HFFc6 (cell line): ENCODE measurements at regions not wholly inside any gene's neighbourhood (a gene's known extent, or its start where the extent isn't known, plus 50 kb on each side); places are given as distances from the start of the nearest gene placed in this dataset.

Experiments
- DNase-seq: peaks from one replicate; pipeline ENCODE4 v3.0.0-alpha.2; 2018
- H3K27ac Mint-ChIP-seq: 2 replicates; pipeline ENCODE4 v1.8.0; 2020; ENCODE audit warnings: mild to moderate bottlenecking, mixed read lengths
- H3K27me3 Mint-ChIP-seq: 2 replicates; pipeline ENCODE4 v1.8.0; 2021; ENCODE audit warnings: mild to moderate bottlenecking, moderate library complexity, mixed read lengths; ENCODE audit not compliant: insufficient read depth
- H3K36me3 Mint-ChIP-seq: 2 replicates; pipeline ENCODE4 v1.8.0; 2021; ENCODE audit warnings: low read depth, mixed read lengths
- H3K4me1 Mint-ChIP-seq: 2 replicates; pipeline ENCODE4 v1.8.0; 2020; ENCODE audit warnings: low read depth, mixed read lengths
- H3K4me3 Mint-ChIP-seq: 2 replicates; pipeline ENCODE4 v1.8.0; 2020; ENCODE audit warnings: mild to moderate bottlenecking, moderate library complexity, mixed read lengths
- H3K9me3 Mint-ChIP-seq: 2 replicates; pipeline ENCODE4 v1.8.0; 2020; ENCODE audit warnings: mild to moderate bottlenecking, mixed read lengths
- TF ChIP-seq, protein P1 (sequence below): fragments of 200-600 bp; sonication (generic); IDR thresholded peaks from 2 replicates; pipeline ENCODE4 v1.5.0; 2021; ENCODE audit warnings: antibody characterized with exemption, mild to moderate bottlenecking

DNA sequence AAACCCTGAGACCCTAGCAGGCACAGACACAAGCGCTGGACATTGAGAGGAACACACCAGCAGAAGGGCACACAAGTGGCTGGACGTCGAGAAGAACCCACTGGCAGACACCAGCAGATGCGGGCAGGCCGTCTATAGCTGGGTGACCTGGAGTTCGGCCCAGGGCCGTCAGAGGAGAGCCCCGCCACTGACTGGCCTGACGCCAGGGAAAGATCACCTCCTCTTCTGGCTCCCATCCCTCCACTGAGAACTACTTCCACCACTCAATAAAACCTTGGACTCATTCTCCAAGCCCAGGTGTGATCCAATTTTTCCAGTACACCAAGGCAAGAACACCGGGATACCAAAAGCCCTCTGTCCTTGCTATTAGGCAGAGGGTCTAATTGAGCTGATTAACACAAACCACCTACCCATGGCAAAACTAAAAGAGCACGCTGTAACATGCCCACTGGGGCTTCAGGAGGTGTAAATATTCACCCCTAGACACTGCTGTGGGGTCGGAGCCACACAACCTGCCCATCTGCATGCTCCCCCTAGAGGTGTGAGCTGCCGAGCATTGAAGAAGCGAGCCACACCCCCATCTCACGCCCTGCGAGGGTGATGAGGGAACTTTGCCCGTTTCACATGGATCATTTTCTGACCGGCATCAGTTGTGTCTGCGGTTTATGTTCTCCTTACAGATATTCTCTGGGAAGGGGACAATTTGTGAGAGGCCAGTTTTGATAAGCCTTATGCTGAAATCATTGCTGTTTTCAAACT is 104.8 kb downstream of the HLX start:
- no peak overlapping the region for H3K4me3 Mint-ChIP-seq
- H3K4me1 Mint-ChIP-seq = peaks cover 4% of the 10 kb centered on the region; the same call in 1 of the 2 replicates
- TF ChIP-seq, protein P1, sequence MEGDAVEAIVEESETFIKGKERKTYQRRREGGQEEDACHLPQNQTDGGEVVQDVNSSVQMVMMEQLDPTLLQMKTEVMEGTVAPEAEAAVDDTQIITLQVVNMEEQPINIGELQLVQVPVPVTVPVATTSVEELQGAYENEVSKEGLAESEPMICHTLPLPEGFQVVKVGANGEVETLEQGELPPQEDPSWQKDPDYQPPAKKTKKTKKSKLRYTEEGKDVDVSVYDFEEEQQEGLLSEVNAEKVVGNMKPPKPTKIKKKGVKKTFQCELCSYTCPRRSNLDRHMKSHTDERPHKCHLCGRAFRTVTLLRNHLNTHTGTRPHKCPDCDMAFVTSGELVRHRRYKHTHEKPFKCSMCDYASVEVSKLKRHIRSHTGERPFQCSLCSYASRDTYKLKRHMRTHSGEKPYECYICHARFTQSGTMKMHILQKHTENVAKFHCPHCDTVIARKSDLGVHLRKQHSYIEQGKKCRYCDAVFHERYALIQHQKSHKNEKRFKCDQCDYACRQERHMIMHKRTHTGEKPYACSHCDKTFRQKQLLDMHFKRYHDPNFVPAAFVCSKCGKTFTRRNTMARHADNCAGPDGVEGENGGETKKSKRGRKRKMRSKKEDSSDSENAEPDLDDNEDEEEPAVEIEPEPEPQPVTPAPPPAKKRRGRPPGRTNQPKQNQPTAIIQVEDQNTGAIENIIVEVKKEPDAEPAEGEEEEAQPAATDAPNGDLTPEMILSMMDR = peak; percentile 28; the same call in 1 of the 2 replicates
- H3K9me3 Mint-ChIP-seq = no peaks in the 10 kb centered on the region
- no peaks in the 10 kb centered on the region for H3K27me3 Mint-ChIP-seq
- H3K36me3 Mint-ChIP-seq = no peaks in the 10 kb centered on the region
- DNase-seq = no peak
- no peak overlapping the region for H3K27ac Mint-ChIP-seq

DNA sequence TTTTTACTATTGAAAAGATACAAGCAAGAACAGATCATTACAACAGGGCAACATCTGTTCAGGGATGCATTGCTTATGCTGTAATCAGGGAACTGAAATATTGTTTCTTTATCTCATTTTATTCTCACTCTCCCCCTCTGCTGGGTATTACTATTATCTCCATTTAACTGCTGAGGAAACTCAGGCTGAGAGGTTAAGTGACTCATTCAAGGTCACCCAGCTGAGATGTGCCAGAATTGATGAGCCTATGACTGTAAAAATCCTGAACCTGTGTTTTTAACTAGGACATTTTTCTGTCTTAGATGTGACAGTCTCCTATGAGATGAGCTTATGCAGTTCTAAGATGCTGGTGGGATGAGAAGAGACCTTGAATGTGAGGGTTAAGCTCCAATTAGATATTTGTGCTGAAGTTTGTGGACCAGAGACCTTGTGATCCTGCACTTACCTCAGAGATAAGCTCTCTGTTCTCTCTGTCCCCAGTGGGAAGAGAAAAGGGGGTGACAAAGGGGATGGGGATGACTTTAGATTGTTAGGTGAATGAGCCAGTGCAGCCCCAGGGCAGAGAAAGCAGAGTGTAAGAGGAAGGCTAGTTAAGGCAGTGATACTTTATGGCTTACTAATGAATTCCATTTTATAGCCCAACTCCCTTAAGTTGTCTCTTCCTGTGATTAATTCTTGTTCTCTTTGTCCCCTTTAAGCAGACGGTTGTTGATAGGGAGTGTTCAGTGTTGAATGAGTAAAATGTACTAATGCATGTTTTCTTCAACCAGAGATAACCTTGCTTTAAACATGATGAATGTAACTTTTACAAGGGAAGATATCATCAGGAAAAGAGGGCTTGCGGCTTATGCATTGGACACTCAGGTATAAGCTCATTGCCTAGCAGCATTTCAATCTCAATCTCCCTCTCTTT is 111.4 kb downstream of the HLX start:
- Mint-ChIP-seq H3K9me3 (no peaks in the 10 kb centered on the region), H3K4me1 (peaks cover 43% of the 10 kb centered on the region), H3K27ac (peak overlapping the region; percentile 76), H3K27me3 (no peaks in the 10 kb centered on the region; the same call in none of the 2 replicates), H3K36me3 (no peaks in the 10 kb centered on the region), H3K4me3 (peak overlapping the region; percentile 77)
- DNase-seq = peak; percentile 84
- TF ChIP-seq, protein P1 = peak; percentile 68

DNA sequence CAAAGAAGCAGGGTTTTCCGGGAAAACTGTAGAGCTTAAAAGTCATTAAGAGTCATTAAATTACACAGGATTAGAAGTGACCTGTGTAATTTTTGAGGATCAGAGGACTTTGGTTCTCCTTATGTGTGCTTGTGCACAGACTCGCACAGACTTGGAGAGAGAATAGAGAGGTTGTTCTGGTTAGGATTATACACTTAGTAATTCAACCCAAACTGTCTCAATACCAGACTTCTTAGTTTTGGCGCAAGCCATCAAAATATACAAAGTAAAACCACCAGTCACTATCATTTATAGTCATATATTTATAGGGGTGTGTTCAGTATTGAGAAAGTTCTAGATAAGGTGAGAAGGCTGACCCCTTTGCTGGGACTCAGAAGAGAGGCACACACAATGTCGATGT is 112.3 kb downstream of the HLX start:
- no peak for DNase-seq
- H3K4me1 Mint-ChIP-seq = peaks cover 43% of the 10 kb centered on the region
- H3K27ac Mint-ChIP-seq = peak overlapping the region; percentile 76
- TF ChIP-seq, protein P1 = no peak
- H3K27me3 Mint-ChIP-seq = no peaks in the 10 kb centered on the region; the same call in none of the 2 replicates
- peak overlapping the region; percentile 77 for H3K4me3 Mint-ChIP-seq
- no peaks in the 10 kb centered on the region for H3K9me3 Mint-ChIP-seq
- H3K36me3 Mint-ChIP-seq = no peaks in the 10 kb centered on the region

DNA sequence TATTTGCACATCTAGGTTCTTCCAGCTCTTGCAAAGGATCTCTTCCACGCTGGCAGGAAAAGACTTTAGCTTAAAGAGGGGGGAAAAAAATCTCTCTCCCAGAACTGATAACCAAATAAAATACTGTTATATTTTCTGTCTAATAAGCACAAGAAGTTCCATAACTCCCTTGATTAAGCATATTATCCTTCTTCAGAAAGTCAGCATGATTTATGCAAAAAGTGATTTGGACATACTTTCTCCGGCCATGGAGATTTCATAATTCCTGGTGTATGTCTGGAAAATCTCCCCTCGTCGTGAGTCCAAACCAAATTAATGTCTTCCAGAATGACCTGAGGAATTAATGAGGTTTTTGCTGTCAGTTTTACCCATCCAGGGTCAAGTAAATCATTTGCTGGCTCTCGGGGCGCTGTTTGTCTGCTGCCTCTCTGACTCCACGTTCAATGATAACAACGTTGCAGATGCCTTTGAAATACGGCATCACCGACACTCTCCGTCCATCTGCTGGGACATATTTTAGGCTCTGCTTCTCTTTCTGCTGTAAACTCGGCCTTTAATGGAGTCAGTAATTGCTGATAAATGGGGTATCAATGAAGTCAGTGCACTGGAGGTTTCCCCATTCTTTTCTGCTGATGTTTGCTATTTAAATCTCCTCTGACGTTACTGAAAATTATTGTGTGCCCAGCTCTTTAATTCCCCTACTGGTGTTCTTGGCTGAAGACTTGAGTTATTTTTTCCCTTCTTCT is 112.9 kb downstream of the HLX start:
- TF ChIP-seq, protein P1 = peak; percentile 31; the same call in 1 of the 2 replicates
- Mint-ChIP-seq H3K27me3 (no peaks in the 10 kb centered on the region; the same call in none of the 2 replicates), H3K27ac (peak overlapping the region; percentile 76), H3K4me3 (peak overlapping the region; percentile 77), H3K4me1 (peaks cover 43% of the 10 kb centered on the region), H3K36me3 (peaks cover 5% of the 10 kb centered on the region; the same call in 1 of the 2 replicates), H3K9me3 (no peaks in the 10 kb centered on the region; the same call in 1 of the 2 replicates)
- peak; percentile 14 for DNase-seq

DNA sequence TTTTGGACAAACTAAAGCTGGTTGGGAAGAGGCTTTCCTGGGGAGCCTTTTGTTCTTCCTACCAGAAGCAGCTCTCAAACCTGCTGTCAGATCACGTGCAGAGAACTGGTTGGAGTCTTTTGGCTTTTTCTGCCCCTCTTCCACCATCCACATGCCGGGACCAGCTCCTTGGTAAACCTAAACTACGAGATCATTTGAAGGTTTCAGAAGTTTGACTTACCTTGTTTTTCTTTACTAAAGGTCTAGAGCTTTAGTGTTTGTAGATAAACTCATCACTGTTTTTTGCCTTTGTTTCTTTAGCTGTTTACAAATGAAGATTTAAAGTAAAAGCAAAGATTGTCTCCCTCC is 113.4 kb downstream of the HLX start:
- DNase-seq = no peak
- Mint-ChIP-seq H3K27me3 (no peaks in the 10 kb centered on the region; the same call in none of the 2 replicates), H3K9me3 (no peaks in the 10 kb centered on the region; the same call in 1 of the 2 replicates), H3K4me3 (peak overlapping the region; percentile 77), H3K36me3 (peaks cover 6% of the 10 kb centered on the region; the same call in 1 of the 2 replicates), H3K27ac (peak overlapping the region; percentile 76), H3K4me1 (peaks cover 43% of the 10 kb centered on the region)
- TF ChIP-seq, protein P1 = no peak
